ENCODE measurements at regions not wholly inside any gene's neighbourhood (a gene's known extent, or its start where the extent isn't known, plus 50 kb on each side); places are given as distances from the start of the nearest gene placed in this dataset.

DNA sequence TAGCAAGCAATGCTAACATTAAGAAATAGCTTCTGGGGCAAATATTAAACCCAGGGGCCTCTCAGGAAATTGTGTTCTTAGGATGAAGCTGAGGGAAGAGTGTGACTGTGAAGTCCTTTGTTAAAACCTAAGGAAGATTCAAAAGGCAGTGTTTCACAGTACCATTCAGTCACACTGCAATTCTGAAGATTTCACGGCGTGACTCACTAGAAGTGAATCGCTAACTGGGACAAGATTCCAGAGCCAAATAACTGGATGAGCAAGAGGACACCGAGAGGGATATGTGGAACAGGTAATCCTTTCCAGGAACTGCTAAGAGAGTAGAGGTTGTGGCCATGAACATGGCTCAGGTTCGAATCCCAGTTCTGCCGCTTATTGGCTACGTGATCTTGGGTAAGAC lies 61.8 kb upstream of the SMAD3 start:
- TF ChIP-seq GATA1 (IDR thresholded peaks at IDR 0.05; ENCODE audit: low read depth, low read length) (no peak), POLR2A (IDR thresholded peaks at IDR 0.05; ENCODE audit: low read length) (no peak)
- DNase-seq = no peak

DNA sequence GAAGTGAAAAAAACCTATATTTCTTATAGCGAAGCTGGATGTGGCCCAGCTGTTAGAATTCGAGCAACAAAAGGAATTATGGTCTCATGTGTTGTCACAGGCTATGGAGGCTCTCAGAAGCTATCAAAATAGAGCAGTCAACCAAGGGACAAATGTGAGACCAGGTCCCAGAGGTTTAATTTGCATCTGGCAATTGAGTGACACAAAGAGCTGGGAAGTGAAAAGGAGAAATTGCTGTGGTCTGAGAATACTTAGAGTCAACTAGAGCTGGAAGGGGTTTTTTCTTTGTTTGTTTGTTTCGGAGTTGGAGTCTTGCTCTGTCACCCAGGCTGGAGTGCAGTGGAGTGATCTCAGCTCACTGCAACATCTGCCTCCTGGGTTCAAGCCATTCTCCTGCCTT lies 61.3 kb upstream of the SMAD3 start:
- no peak for TF ChIP-seq POLR2A (IDR thresholded peaks at IDR 0.05; ENCODE audit: low read length)
- TF ChIP-seq GATA1 (IDR thresholded peaks at IDR 0.05; ENCODE audit: low read depth, low read length) = no peak
- DNase-seq = no peak

DNA sequence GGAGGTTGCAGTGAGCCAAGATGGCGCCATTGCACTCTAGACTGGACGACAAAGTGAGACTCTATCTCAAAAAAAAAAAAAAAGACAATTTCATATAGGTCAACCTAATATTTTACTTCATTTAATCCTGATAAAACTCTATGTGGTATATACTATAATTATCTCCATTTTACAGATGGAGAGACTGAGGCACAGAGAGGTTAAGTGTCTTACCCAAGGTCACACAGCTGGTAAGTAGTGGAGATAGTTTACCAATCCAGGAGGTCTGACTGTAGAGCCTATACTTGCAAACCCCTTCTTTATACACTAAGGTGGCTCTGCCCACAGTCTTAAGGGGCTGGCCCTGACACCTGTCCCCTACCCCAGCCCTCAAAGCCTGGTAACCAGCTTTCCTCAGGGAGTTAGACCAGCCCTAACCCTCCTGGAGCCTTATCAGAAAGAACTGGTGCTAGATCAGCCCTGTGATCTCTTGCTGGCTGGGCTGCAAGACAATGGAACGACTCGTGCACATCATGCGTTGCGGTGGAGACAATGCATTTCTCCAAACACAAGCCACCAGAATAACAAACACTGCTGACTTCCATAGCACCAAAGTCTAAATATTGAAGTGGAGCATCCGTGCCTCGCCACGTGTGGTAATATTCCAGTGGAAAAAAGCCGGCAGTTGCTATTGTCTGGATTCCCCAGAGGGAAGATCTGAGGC lies 60.0 kb upstream of the SMAD3 start:
- no peak for TF ChIP-seq POLR2A (IDR thresholded peaks at IDR 0.05; ENCODE audit: low read length)
- no peak for TF ChIP-seq GATA1 (IDR thresholded peaks at IDR 0.05; ENCODE audit: low read depth, low read length)
- DNase-seq = no peak

DNA sequence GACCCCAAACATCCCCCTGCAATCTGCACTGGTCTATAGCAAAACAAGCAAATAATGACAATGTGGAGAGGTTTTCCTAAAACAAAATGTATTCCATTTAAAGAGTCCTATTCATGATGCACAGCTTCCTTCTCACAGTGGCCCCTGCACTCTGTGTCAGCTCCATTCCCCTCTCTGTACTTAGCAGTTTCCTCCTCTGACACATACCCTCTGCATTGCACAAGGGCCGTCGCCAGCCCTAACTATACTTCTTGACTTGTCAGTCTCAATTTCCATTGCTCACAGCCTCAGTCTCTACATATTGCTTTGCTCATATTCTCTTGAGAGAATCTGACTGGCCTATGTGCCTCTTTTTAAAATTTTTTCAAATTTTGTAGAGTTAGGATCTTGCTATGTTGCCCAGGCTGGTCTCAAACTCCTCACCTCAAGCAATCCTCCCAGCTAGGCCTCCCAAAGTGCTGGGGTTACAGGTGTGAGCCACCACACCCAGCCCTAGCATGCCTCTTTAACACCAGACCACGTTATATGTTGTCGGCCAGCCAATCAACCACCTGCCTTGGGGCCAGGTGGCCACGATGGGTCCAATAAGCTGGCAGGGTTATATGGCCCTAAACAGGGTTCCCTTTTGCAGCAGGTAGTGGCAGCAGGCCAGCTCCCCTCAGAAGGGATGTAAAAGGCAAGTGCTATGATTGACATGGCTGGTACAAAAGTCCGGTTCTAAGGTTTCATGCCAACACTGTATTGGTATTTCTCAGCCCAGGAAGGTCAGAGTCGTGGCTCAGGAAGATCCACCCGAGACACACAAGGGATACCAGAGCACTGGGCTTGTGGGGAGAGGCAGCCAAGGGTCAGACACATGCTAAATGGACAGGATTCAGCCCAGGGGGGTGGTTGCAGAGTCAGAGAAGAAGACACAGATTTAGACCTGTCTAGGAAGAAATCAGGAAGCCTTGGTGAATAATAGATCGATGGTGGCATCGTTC lies 59.0 kb upstream of the SMAD3 start:
- DNase-seq = no peak
- TF ChIP-seq GATA1 (IDR thresholded peaks at IDR 0.05; ENCODE audit: low read depth, low read length) (no peak), POLR2A (IDR thresholded peaks at IDR 0.05; ENCODE audit: low read length) (no peak)

DNA sequence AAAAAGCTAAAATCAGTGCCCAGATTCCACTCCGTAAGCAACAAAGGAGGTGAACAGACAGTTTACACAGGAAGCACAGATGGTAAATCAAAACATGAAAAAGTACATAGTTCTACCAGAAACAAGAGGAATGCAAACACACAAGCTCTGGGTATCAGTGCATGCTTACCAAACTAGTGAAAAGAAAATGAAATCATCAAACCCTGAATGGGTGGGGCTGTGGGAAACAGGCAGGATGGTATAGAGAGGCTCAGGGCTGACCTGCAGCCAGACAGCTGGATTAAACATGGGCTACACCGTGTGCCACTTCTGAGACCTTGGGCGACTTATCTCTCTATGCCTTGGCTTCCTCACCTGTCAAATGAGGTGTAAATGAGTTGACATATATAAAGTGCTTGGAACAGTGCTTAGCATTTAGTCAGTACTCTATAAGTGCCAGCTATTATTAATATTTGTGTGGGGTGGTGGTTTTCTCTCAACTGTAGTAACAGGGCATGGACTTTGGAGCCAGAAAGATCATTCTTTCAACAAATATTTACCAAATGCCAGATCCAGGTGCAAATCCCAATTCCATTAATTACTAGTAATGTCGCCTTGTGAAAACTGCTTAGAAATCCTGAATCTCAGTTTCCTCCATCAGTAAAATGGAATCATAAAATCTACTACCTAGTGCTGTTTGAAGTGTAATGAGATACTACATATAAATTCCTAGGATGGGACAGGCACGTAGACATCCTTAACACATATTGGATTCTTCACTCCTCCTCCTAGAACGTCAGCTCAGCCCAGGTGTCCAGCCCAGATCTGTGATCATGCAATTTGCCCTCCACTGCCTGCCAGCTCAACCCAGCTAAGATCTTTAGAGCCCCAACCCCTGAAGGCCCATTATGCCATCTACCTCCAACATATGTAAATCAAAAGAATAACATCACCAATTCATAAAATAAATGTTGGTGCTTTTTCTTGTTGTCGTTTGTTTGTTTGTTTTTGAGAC lies 55.5 kb upstream of the SMAD3 start:
- TF ChIP-seq GATA1 (IDR thresholded peaks at IDR 0.05; ENCODE audit: low read depth, low read length) (no peak), POLR2A (IDR thresholded peaks at IDR 0.05; ENCODE audit: low read length) (no peak)
- DNase-seq = no peak

DNA sequence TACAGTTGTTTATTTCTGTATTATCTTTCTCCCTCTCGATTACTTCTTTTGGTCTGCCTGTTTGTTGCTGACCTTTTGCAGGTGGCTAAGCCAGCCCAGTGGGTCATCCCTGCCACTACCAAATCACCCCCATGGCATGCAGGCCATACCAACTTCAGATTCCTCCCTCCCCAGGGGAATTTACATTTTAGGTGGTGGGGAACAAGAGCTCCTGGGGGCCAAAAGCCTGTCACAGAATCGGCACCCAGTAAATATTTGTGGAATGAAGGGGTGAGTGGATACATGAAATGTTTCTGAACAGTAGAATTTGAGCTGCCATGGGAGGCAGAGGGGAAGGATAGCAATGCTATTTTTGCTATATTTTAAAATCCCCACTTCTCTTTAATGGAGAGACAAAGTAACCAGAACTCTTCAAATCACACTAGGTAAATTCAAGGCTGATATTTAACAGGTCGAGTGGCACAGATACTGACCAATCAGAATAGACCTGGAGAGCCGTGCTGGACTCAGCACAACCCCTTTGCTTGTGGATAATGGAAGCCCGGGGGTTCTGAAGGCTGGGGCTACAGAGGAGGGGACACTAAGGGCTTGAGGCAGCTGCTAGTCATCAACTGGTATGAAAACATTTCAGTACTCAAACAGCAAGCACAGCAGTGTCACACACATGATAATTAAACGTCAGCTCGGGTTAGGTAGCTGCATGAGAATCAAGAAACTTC lies 54.3 kb upstream of the SMAD3 start:
- TF ChIP-seq GATA1 (IDR thresholded peaks at IDR 0.05; ENCODE audit: low read depth, low read length) (no peak), POLR2A (IDR thresholded peaks at IDR 0.05; ENCODE audit: low read length) (no peak)
- DNase-seq = no peak

DNA sequence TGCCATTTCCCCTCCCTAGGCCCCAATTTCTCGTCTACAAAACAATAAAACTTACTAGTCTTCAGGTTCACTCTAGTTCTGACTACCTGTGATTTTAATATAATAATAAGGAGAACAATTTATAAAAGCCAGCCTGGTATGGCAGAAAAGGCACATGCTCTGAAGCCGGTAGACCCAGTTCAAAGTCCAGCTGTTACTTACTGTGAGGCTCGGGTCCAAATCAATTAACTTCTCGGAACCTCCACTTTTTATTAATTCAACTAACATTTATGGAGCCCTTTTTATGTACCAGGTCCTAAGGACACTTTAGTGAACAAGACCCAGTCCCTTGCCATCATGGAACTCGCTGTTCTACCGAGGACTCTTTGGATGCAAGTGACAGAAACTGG lies 53.8 kb upstream of the SMAD3 start:
- no peak for TF ChIP-seq GATA1 (IDR thresholded peaks at IDR 0.05; ENCODE audit: low read depth, low read length)
- no peak for TF ChIP-seq POLR2A (IDR thresholded peaks at IDR 0.05; ENCODE audit: low read length)
- no peak for DNase-seq

DNA sequence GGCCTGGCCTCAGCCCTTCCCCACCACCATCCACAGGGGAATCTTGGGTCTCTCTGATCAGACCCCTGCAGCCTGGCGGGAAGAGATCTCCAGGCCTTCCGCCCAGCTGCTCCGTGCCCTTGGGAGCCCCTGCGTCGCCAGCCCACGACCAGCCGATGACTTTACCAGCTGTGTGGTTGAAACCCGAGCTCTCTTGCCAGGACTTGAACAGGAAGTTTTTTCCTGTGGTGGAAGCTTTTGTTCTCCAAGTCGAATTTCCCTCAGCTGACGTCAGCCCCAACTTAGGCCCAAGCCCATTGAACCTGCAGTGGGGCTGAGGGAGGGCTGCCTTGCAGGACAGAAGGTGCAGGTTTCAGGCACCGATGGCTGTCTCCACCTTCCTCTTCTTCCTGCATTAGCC lies 51.7 kb upstream of the SMAD3 start:
- TF ChIP-seq POLR2A (IDR thresholded peaks at IDR 0.05; ENCODE audit: low read length) (no peak), GATA1 (IDR thresholded peaks at IDR 0.05; ENCODE audit: low read depth, low read length) (no peak)
- no peak for DNase-seq
